ENCODE measurements at regions not wholly inside any gene's neighbourhood (a gene's known extent, or its start where the extent isn't known, plus 50 kb on each side); places are given as distances from the start of the nearest gene placed in this dataset.
"Not testable (repeated sequence)": the region's sequence is repeated elsewhere in the genome, so short reads cannot be mapped to it uniquely, and the experiment has no call there.

DNA sequence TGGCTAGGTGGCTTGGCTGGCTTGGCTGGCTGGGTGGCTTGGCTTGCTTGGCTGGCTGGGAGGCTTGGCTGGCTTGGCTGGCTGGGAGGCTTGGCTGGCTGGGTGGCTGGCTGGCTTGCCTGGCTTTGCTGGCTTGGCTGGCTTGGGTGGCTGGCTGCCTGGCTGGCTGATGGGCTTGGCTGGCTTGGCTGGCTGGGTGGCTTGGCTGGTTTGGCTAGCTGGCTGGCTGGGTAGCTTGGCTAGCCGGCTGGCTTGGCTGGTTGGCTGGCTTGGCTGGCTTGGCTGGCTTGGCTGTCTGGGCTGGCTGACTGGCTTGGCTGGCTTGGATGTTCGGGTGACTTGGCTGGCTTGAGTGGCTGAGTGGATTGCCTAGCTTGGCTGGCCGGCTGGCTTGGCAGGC lies 2829.1 kb downstream of the RPIA start:
- not testable (repeated sequence) for H3K27ac Mint-ChIP-seq; H3K9me3 ChIP-seq (ENCODE audit: control insufficient read depth, low read depth, low read length); H3K27me3 Mint-ChIP-seq (ENCODE audit: low read depth); H2BK20ac ChIP-seq (ENCODE audit: low read depth, low read length, poor library complexity, severe bottlenecking); H2BK15ac ChIP-seq (ENCODE audit: low read depth, low read length); H3K36me3 Mint-ChIP-seq (ENCODE audit: insufficient read depth in 1 of 3, low read depth in 3 of 3); H4K91ac ChIP-seq (ENCODE audit: insufficient read length, low read depth, low read length); H3K27me3 ChIP-seq (ENCODE audit: insufficient read depth, low read length); H2BK120ac ChIP-seq (ENCODE audit: low read depth, low read length, poor library complexity, severe bottlenecking); H3K56ac ChIP-seq (ENCODE audit: insufficient read length, low read depth, low read length); H3T11ph ChIP-seq (ENCODE audit: low read length); H3K9ac ChIP-seq (ENCODE audit: extremely low read depth, insufficient read length, low read length); H4K20me1 ChIP-seq (ENCODE audit: control insufficient read depth, insufficient read depth, insufficient read length); H2BK5ac ChIP-seq (ENCODE audit: insufficient read length, low read length); H3K18ac ChIP-seq (ENCODE audit: insufficient read length, low read depth, low read length); H2AFZ ChIP-seq (ENCODE audit: low read length); H3K27ac ChIP-seq (ENCODE audit: insufficient read length, low read depth, low read length); H3K4me2 ChIP-seq (ENCODE audit: insufficient read depth, insufficient read length, low read length); H3K4ac ChIP-seq (ENCODE audit: low read depth, low read length); H3K79me2 ChIP-seq (ENCODE audit: insufficient read depth, low read length); H3K4me3 Mint-ChIP-seq; H3K4me1 Mint-ChIP-seq; H4K5ac ChIP-seq (ENCODE audit: insufficient read length, low read depth, low read length); H3K79me1 ChIP-seq (ENCODE audit: insufficient read depth, low read depth, low read length, poor library complexity, severe bottlenecking); H3K4me1 ChIP-seq (ENCODE audit: insufficient read depth, low read length); H3K23me2 ChIP-seq (ENCODE audit: insufficient read length, low read depth, low read length, poor library complexity, severe bottlenecking); H2AK5ac ChIP-seq (ENCODE audit: insufficient read length, low read length); DNase-seq; H3K14ac ChIP-seq (ENCODE audit: insufficient read depth, low read length); H4K8ac ChIP-seq (replicated peaks; ENCODE audit: insufficient read length, low read depth, low read length); H3K9me3 Mint-ChIP-seq; H3K23ac ChIP-seq (ENCODE audit: insufficient read length, low read depth, low read length); H2BK12ac ChIP-seq (ENCODE audit: insufficient read length, low read depth, low read length)
- no CpG with 5 or more reads among the region's 3 CpGs for WGBS (ENCODE audit: extremely low coverage, insufficient read length, low lambda C conversion rate)

DNA sequence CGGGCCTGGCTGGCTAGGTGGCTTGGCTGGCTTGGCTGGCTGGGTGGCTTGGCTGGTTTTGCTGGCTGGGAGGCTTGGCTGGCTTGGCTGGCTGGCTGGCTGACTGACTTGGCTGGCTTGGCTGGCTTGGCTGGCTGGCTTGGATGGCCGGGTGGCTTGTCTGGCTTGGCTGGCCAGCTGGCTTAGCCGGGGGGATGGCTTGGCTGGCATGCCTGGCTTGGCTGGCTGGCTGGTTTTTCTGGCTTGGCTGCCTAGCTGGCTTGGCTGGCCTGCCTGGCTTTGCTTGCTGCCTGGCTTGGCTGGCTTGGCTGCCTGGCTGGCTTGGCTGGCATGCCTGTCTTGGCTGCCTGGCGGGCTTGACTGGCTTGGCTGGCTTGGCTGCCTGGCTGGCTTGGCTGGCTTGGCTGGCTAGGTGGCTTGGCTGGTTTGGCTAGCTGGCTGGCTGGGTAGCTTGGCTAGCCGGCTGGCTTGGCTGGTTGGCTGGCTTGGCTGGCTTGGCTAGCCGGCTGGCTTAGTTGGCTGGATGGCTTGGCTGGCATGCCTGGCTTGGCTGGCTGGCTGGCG lies 2829.6 kb downstream of the RPIA start:
- not testable (repeated sequence) for H3K4me1 ChIP-seq (ENCODE audit: insufficient read depth, low read length); H2AK5ac ChIP-seq (ENCODE audit: insufficient read length, low read length); H3K9ac ChIP-seq (ENCODE audit: extremely low read depth, insufficient read length, low read length); H3K9me3 ChIP-seq (ENCODE audit: control insufficient read depth, low read depth, low read length); H2BK20ac ChIP-seq (ENCODE audit: low read depth, low read length, poor library complexity, severe bottlenecking); DNase-seq; H4K20me1 ChIP-seq (ENCODE audit: control insufficient read depth, insufficient read depth, insufficient read length); H2BK5ac ChIP-seq (ENCODE audit: insufficient read length, low read length); H2AFZ ChIP-seq (ENCODE audit: low read length); H4K91ac ChIP-seq (ENCODE audit: insufficient read length, low read depth, low read length); H4K5ac ChIP-seq (ENCODE audit: insufficient read length, low read depth, low read length); H3K4me3 Mint-ChIP-seq; H3K56ac ChIP-seq (ENCODE audit: insufficient read length, low read depth, low read length); H3K18ac ChIP-seq (ENCODE audit: insufficient read length, low read depth, low read length); H3K79me1 ChIP-seq (ENCODE audit: insufficient read depth, low read depth, low read length, poor library complexity, severe bottlenecking); H3K9me3 Mint-ChIP-seq; H3K4me1 Mint-ChIP-seq; H2BK120ac ChIP-seq (ENCODE audit: low read depth, low read length, poor library complexity, severe bottlenecking); H4K8ac ChIP-seq (replicated peaks; ENCODE audit: insufficient read length, low read depth, low read length); H3K27ac Mint-ChIP-seq; H3K4ac ChIP-seq (ENCODE audit: low read depth, low read length); H3K79me2 ChIP-seq (ENCODE audit: insufficient read depth, low read length); H3K23ac ChIP-seq (ENCODE audit: insufficient read length, low read depth, low read length); H3K4me2 ChIP-seq (ENCODE audit: insufficient read depth, insufficient read length, low read length); H2BK12ac ChIP-seq (ENCODE audit: insufficient read length, low read depth, low read length); H3K36me3 Mint-ChIP-seq (ENCODE audit: insufficient read depth in 1 of 3, low read depth in 3 of 3); H3T11ph ChIP-seq (ENCODE audit: low read length); H3K14ac ChIP-seq (ENCODE audit: insufficient read depth, low read length); H2BK15ac ChIP-seq (ENCODE audit: low read depth, low read length); H3K27me3 Mint-ChIP-seq (ENCODE audit: low read depth); H3K23me2 ChIP-seq (ENCODE audit: insufficient read length, low read depth, low read length, poor library complexity, severe bottlenecking); H3K27ac ChIP-seq (ENCODE audit: insufficient read length, low read depth, low read length); H3K27me3 ChIP-seq (ENCODE audit: insufficient read depth, low read length)
- WGBS (ENCODE audit: extremely low coverage, insufficient read length, low lambda C conversion rate), result no CpG with 5 or more reads among the region's 7 CpGs
